CD14-positive monocyte (primary cell): ENCODE measurements at regions not wholly inside any gene's neighbourhood (a gene's known extent, or its start where the extent isn't known, plus 50 kb on each side); places are given as distances from the start of the nearest gene placed in this dataset.

ENCODE experiments used
- DNase-seq, 3 donors: peaks; one replicate each; pipeline ENCODE4 v3.0.0-alpha.2; 2011 to 2022
- H2AFZ ChIP-seq: 2 replicates; pipeline ENCODE4 v1.6.0; 2012; ENCODE audit warnings: mild to moderate bottlenecking, low read depth, low read length, inconsistent platforms; ENCODE audit not compliant: insufficient read depth, poor library complexity, severe bottlenecking
- H3K27ac ChIP-seq, 2 donors: 1 replicate in 1 of 2; 2 replicates in 1 of 2; pipeline ENCODE4 v1.5.1; 2012 to 2013; ENCODE audit warnings: low read length in 2 of 2, control low read depth in 1 of 2, inconsistent platforms in 1 of 2, low read depth in 1 of 2, mild to moderate bottlenecking in 1 of 2
- H3K27me3 ChIP-seq, 2 donors: one replicate each; pipeline versions ENCODE4 v1.6.0 to v1.6.1; 2011 to 2013; ENCODE audit warnings: low read length in 2 of 2; ENCODE audit not compliant: control insufficient read depth in 2 of 2, insufficient read depth in 2 of 2
- H3K36me3 ChIP-seq, 2 donors: replicated peaks in 1 of 2; 1 replicate in 1 of 2; 2 replicates in 1 of 2; pipeline versions ENCODE4 v1.5.1 to v1.6.1; 2012 to 2013; ENCODE audit warnings: low read length in 2 of 2, control low read depth in 1 of 2, inconsistent platforms in 1 of 2, mild to moderate bottlenecking in 1 of 2; ENCODE audit not compliant: insufficient read depth in 2 of 2, control insufficient read depth in 1 of 2
- H3K4me1 ChIP-seq, 2 donors: 1 replicate in 1 of 2; 2 replicates in 1 of 2; pipeline versions ENCODE4 v1.5.1 to v1.6.1; 2012 to 2013; ENCODE audit warnings: low read length in 2 of 2, control low read depth in 1 of 2, inconsistent platforms in 1 of 2, mild to moderate bottlenecking in 1 of 2, moderate library complexity in 1 of 2; ENCODE audit not compliant: insufficient read depth in 2 of 2, control insufficient read depth in 1 of 2
- H3K4me2 ChIP-seq: replicated peaks from 2 replicates; pipeline ENCODE3; 2012; ENCODE audit warnings: low read length, moderate library complexity, mild to moderate bottlenecking; ENCODE audit not compliant: poor library complexity, severe bottlenecking; ENCODE audit errors: extremely low read depth
- H3K4me3 ChIP-seq, 3 experiments: fragments of 200-600 bp in 1 of 3; sonication (generic) in 1 of 3; replicated peaks in 1 of 3; 1 replicate in 2 of 3; 2 replicates in 1 of 3; pipeline ENCODE4 v1.5.1; 2011 to 2013; ENCODE audit warnings: low read length in 3 of 3, mild to moderate bottlenecking in 3 of 3, control low read depth in 2 of 3, low read depth in 2 of 3, inconsistent platforms in 1 of 3, moderate library complexity in 1 of 3
- H3K79me2 ChIP-seq: 2 replicates; pipeline ENCODE4 v1.6.0; 2012; ENCODE audit warnings: mild to moderate bottlenecking, control low read depth, inconsistent platforms, low read length, moderate library complexity; ENCODE audit not compliant: insufficient read depth
- H3K9ac ChIP-seq: 2 replicates; pipeline ENCODE4 v1.6.0; 2017; ENCODE audit warnings: low read length, mild to moderate bottlenecking; ENCODE audit not compliant: insufficient read depth, poor library complexity, severe bottlenecking
- H3K9me3 ChIP-seq, 2 donors: replicated peaks in 1 of 2; 1 replicate in 1 of 2; 2 replicates in 1 of 2; pipeline versions ENCODE4 v1.5.1 to v1.6.1; 2012 to 2013; ENCODE audit warnings: low read length in 2 of 2, control low read depth in 1 of 2; ENCODE audit not compliant: control insufficient read depth in 1 of 2, insufficient read depth in 1 of 2
- H4K20me1 ChIP-seq: 2 replicates; pipeline ENCODE4 v1.6.0; 2012; ENCODE audit warnings: mild to moderate bottlenecking, low read length, control low read depth, moderate library complexity; ENCODE audit not compliant: insufficient read depth
- H3K27ac Mint-ChIP-seq, 7 donors: one replicate each; pipeline ENCODE4 v1.8.0; 2020; ENCODE audit warnings: mild to moderate bottlenecking in 7 of 7, mixed read lengths in 7 of 7, moderate library complexity in 6 of 7, inconsistent platforms in 2 of 7
- H3K27me3 Mint-ChIP-seq, 3 donors: one replicate each; pipeline ENCODE4 v1.8.0; 2021 to 2022; ENCODE audit warnings: low read depth in 3 of 3, mild to moderate bottlenecking in 3 of 3, mixed read lengths in 3 of 3, moderate library complexity in 3 of 3, inconsistent platforms in 1 of 3
- H3K36me3 Mint-ChIP-seq, 2 donors: one replicate each; pipeline ENCODE4 v1.8.0; 2020; ENCODE audit warnings: mixed read lengths in 2 of 2, inconsistent platforms in 1 of 2, mild to moderate bottlenecking in 1 of 2
- H3K4me1 Mint-ChIP-seq: one replicate; pipeline ENCODE4 v1.8.0; 2020; ENCODE audit warnings: mild to moderate bottlenecking, mixed read lengths
- H3K4me3 Mint-ChIP-seq, 2 donors: one replicate each; pipeline ENCODE4 v1.8.0; 2020; ENCODE audit warnings: mild to moderate bottlenecking in 2 of 2, mixed read lengths in 2 of 2, moderate library complexity in 1 of 2
- H3K9me3 Mint-ChIP-seq, 7 donors: one replicate each; pipeline ENCODE4 v1.8.0; 2020 to 2022; ENCODE audit warnings: mixed read lengths in 7 of 7, mild to moderate bottlenecking in 6 of 7, moderate library complexity in 6 of 7, inconsistent platforms in 2 of 7
- WGBS: methylation state at CpG from one replicate; pipeline ENCODE4 v1.1.5; 2013; ENCODE audit warnings: missing lambda C conversion rate; ENCODE audit not compliant: insufficient coverage; 5-methylcytosine and 5-hydroxymethylcytosine counted together
- intact Hi-C, 2 donors: fragments of 100-400 bp; cut with micrococcal nuclease; formaldehyde crosslinking; loops; one replicate each; pipeline versions ENCODE4 v1.15.0 to v1.15.1; 2023
- TF ChIP-seq, protein P1 (sequence below): fragments of 200-600 bp; IDR thresholded peaks from one replicate; pipeline ENCODE4 v1.8.0; 2022; ENCODE audit warnings: antibody characterized with exemption, mild to moderate bottlenecking

DNA sequence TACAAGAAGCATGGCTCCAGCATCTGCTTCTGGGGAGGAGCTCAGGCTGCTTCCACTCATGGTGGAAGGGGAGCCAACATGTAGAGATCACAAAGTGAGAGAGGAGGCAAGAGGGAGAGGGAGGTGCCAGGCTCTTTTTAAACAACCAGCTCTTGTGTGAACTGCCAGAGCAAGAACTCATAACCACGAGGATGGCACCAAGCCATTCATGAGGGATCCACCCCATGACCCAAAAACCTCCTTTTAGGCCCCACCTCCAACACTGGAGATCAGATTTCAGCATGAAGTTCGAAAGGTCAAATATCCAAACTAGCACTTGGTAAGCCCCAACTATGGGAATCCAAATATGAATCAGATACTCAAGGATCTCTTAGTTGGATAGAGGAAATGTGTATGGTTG, 131.2 kb downstream of the RXFP2 start:
- Mint-ChIP-seq H3K9me3 (no peaks in the 10 kb centered on the region), H3K4me1 (peaks cover 23% of the 10 kb centered on the region), H3K27ac (peak overlapping the region in 2 of 7 donors; percentile 7 to 66), H3K27me3 (peaks cover 0 to 1% (median 0%) of the 10 kb centered on the region in 3 donors), H3K4me3 (no peak overlapping the region), H3K36me3 (peaks cover 15 to 36% of the 10 kb centered on the region in 2 donors)
- Histone ChIP-seq H3K79me2 (peaks cover 22% of the 10 kb centered on the region), H3K9me3 (no peaks in the 10 kb centered on the region), H4K20me1 (peaks cover 6% of the 10 kb centered on the region), H3K9ac (no peak overlapping the region), H2AFZ (no peak overlapping the region), H3K4me2 (no peak overlapping the region), H3K4me1 (peaks cover 3 to 10% of the 10 kb centered on the region in 2 donors), H3K36me3 (peaks cover 0 to 5% of the 10 kb centered on the region in 2 donors), H3K4me3 (no peak overlapping the region), H3K27ac (no peak overlapping the region), H3K27me3 (no peaks in the 10 kb centered on the region)
- intact Hi-C loops, result no loop called here
- WGBS, result no CpG with 5 or more reads among the region's 2 CpGs
- TF ChIP-seq, protein P1, sequence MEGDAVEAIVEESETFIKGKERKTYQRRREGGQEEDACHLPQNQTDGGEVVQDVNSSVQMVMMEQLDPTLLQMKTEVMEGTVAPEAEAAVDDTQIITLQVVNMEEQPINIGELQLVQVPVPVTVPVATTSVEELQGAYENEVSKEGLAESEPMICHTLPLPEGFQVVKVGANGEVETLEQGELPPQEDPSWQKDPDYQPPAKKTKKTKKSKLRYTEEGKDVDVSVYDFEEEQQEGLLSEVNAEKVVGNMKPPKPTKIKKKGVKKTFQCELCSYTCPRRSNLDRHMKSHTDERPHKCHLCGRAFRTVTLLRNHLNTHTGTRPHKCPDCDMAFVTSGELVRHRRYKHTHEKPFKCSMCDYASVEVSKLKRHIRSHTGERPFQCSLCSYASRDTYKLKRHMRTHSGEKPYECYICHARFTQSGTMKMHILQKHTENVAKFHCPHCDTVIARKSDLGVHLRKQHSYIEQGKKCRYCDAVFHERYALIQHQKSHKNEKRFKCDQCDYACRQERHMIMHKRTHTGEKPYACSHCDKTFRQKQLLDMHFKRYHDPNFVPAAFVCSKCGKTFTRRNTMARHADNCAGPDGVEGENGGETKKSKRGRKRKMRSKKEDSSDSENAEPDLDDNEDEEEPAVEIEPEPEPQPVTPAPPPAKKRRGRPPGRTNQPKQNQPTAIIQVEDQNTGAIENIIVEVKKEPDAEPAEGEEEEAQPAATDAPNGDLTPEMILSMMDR, result no peak
- no peak for DNase-seq

DNA sequence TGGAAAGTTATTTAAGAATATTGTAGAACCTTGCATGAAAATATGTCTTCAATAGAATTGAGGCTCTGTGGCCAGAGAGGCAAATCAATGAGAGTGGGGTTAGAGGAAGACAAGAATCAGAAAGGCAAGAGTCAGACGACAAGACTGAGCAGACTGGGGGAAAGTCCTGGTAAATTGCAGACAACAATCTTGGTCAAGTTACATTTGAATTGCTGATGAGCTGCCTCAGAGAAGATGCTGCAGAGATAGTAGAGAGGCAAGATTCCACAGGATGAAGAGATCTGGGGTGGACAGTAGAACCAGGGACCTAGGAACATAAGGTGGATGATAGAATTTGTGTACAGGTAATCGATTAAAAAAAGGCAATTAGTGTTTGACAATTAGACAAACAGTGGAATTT, 133.8 kb downstream of the RXFP2 start:
- no peak overlapping the region for H3K27ac ChIP-seq
- peaks cover 2% of the 10 kb centered on the region for H3K79me2 ChIP-seq
- no peaks in the 10 kb centered on the region for H3K9me3 ChIP-seq
- Mint-ChIP-seq H3K9me3 (no peaks in the 10 kb centered on the region), H3K27me3 (peaks cover 0 to 2% (median 1%) of the 10 kb centered on the region in 3 donors), H3K27ac (no peak overlapping the region), H3K4me3 (no peak overlapping the region), H3K36me3 (peaks cover 12 to 29% of the 10 kb centered on the region in 2 donors), H3K4me1 (peaks cover 33% of the 10 kb centered on the region)
- H3K9ac ChIP-seq, result no peak overlapping the region
- intact Hi-C loops, result no loop called here
- peaks cover 12 to 21% of the 10 kb centered on the region in 2 donors for H3K4me1 ChIP-seq
- H3K4me3 ChIP-seq, result no peak overlapping the region
- no peaks in the 10 kb centered on the region for H4K20me1 ChIP-seq
- H3K27me3 ChIP-seq, result no peaks in the 10 kb centered on the region
- no peak for DNase-seq
- H3K36me3 ChIP-seq, result peaks cover 0 to 5% of the 10 kb centered on the region in 2 donors
- H3K4me2 ChIP-seq, result no peak overlapping the region
- H2AFZ ChIP-seq, result no peak overlapping the region
- WGBS, result 88% methylated on average over 1 of the region's 2 CpGs
- TF ChIP-seq, protein P1, result no peak
